H9 (cell line): ENCODE measurements at regions not wholly inside any gene's neighbourhood (a gene's known extent, or its start where the extent isn't known, plus 50 kb on each side); places are given as distances from the start of the nearest gene placed in this dataset.
A peak's percentile ranks its signal among the peaks of the same experiment; 100 is the strongest.

ENCODE experiments used
- DNase-seq: peaks from one replicate; pipeline ENCODE4 v3.0.0-alpha.2; 2017
- H2AFZ ChIP-seq: one replicate; pipeline ENCODE4 v1.6.1; 2013; ENCODE audit warnings: mild to moderate bottlenecking, low read length, control low read depth, moderate library complexity
- H2AK5ac ChIP-seq: 2 replicates; pipeline ENCODE4 v1.6.1; 2013; ENCODE audit warnings: low read length, control low read depth, mixed read lengths; ENCODE audit not compliant: insufficient read length
- H2BK120ac ChIP-seq: one replicate; pipeline ENCODE4 v1.6.1; 2013; ENCODE audit warnings: low read depth, mild to moderate bottlenecking, low read length, control low read depth, inconsistent platforms; ENCODE audit not compliant: poor library complexity, severe bottlenecking
- H2BK12ac ChIP-seq: 2 replicates; pipeline ENCODE4 v1.6.1; 2013; ENCODE audit warnings: low read length, control low read depth, mixed read lengths, low read depth; ENCODE audit not compliant: insufficient read length
- H2BK15ac ChIP-seq: 2 replicates; pipeline ENCODE4 v1.6.1; 2013; ENCODE audit warnings: low read depth, low read length, control low read depth
- H2BK20ac ChIP-seq: one replicate; pipeline ENCODE4 v1.6.1; 2013; ENCODE audit warnings: low read depth, mild to moderate bottlenecking, low read length, control low read depth, inconsistent platforms; ENCODE audit not compliant: poor library complexity, severe bottlenecking
- H2BK5ac ChIP-seq: 2 replicates; pipeline ENCODE4 v1.6.1; 2013; ENCODE audit warnings: low read length, control low read depth, mixed read lengths; ENCODE audit not compliant: insufficient read length
- H3K14ac ChIP-seq: 2 replicates; pipeline ENCODE4 v1.6.1; 2013; ENCODE audit warnings: low read length, control low read depth; ENCODE audit not compliant: insufficient read depth
- H3K18ac ChIP-seq: 2 replicates; pipeline ENCODE4 v1.6.1; 2013; ENCODE audit warnings: low read depth, mild to moderate bottlenecking, mixed read lengths, low read length, control low read depth; ENCODE audit not compliant: insufficient read length
- H3K23ac ChIP-seq: 2 replicates; pipeline ENCODE4 v1.6.1; 2013; ENCODE audit warnings: low read length, control low read depth, mixed read lengths, low read depth; ENCODE audit not compliant: insufficient read length
- H3K23me2 ChIP-seq: 2 replicates; pipeline ENCODE4 v1.6.1; 2013; ENCODE audit warnings: low read depth, mild to moderate bottlenecking, mixed read lengths, low read length, control low read depth; ENCODE audit not compliant: insufficient read length, poor library complexity, severe bottlenecking
- H3K27ac ChIP-seq: 2 replicates; pipeline ENCODE4 v1.5.1; 2013; ENCODE audit warnings: low read length, control low read depth, mixed read lengths, low read depth; ENCODE audit not compliant: insufficient read length
- H3K27me3 ChIP-seq: 2 replicates; pipeline ENCODE4 v1.6.1; 2013; ENCODE audit warnings: low read length, control low read depth, inconsistent platforms; ENCODE audit not compliant: insufficient read depth
- H3K4ac ChIP-seq: 2 replicates; pipeline ENCODE4 v1.6.1; 2013; ENCODE audit warnings: low read depth, mild to moderate bottlenecking, control low read depth, inconsistent platforms, low read length, moderate library complexity
- H3K4me1 ChIP-seq: 2 replicates; pipeline ENCODE4 v1.6.1; 2013; ENCODE audit warnings: low read length, control low read depth, inconsistent platforms; ENCODE audit not compliant: insufficient read depth
- H3K4me2 ChIP-seq: 2 replicates; pipeline ENCODE4 v1.6.1; 2013; ENCODE audit warnings: low read length, control low read depth, mixed read lengths; ENCODE audit not compliant: insufficient read length, insufficient read depth
- H3K56ac ChIP-seq: 2 replicates; pipeline ENCODE4 v1.6.1; 2013; ENCODE audit warnings: low read depth, mild to moderate bottlenecking, mixed read lengths, low read length, control low read depth; ENCODE audit not compliant: insufficient read length
- H3K79me1 ChIP-seq: 2 replicates; pipeline ENCODE4 v1.6.1; 2013; ENCODE audit warnings: low read depth, mild to moderate bottlenecking, moderate library complexity, low read length, control low read depth, inconsistent platforms; ENCODE audit not compliant: insufficient read depth, poor library complexity, severe bottlenecking
- H3K79me2 ChIP-seq: 2 replicates; pipeline ENCODE4 v1.6.1; 2013; ENCODE audit warnings: low read length, control low read depth, inconsistent platforms; ENCODE audit not compliant: insufficient read depth
- H3K9ac ChIP-seq: 2 replicates; pipeline ENCODE4 v1.6.1; 2013; ENCODE audit warnings: low read length, control low read depth, mixed read lengths; ENCODE audit not compliant: insufficient read length; ENCODE audit errors: extremely low read depth
- H3K9me3 ChIP-seq: one replicate; pipeline ENCODE4 v1.6.1; 2013; ENCODE audit warnings: low read depth, low read length, inconsistent platforms; ENCODE audit not compliant: control insufficient read depth
- H3T11ph ChIP-seq: one replicate; pipeline ENCODE4 v1.6.1; 2013; ENCODE audit warnings: mild to moderate bottlenecking, low read length, control low read depth, inconsistent platforms
- H4K20me1 ChIP-seq: one replicate; pipeline ENCODE4 v1.6.1; 2013; ENCODE audit not compliant: control insufficient read depth, insufficient read length, insufficient read depth
- H4K5ac ChIP-seq: 2 replicates; pipeline ENCODE4 v1.6.1; 2013; ENCODE audit warnings: low read depth, mild to moderate bottlenecking, mixed read lengths, low read length, control low read depth; ENCODE audit not compliant: insufficient read length
- H4K8ac ChIP-seq: replicated peaks from 2 replicates; pipeline ENCODE4 v1.6.1; 2013; ENCODE audit warnings: low read length, control low read depth, mixed read lengths, low read depth; ENCODE audit not compliant: insufficient read length
- H4K91ac ChIP-seq: 2 replicates; pipeline ENCODE4 v1.6.1; 2013; ENCODE audit warnings: low read depth, mild to moderate bottlenecking, moderate library complexity, mixed read lengths, low read length, control low read depth; ENCODE audit not compliant: insufficient read length
- H3K27ac Mint-ChIP-seq, 3 experiments: 2 replicates in 2 of 3; 3 replicates in 1 of 3; pipeline ENCODE4 v1.8.0; 2020 to 2021; ENCODE audit warnings: mixed read lengths in 3 of 3, mild to moderate bottlenecking in 1 of 3, moderate library complexity in 1 of 3
- H3K27me3 Mint-ChIP-seq: 2 replicates; pipeline ENCODE4 v1.8.0; 2021; ENCODE audit warnings: low read depth, mild to moderate bottlenecking, moderate library complexity, mixed read lengths
- H3K36me3 Mint-ChIP-seq, 3 experiments: 2 replicates in 2 of 3; 3 replicates in 1 of 3; pipeline ENCODE4 v1.8.0; 2020 to 2021; ENCODE audit warnings: low read depth in 3 of 3, mixed read lengths in 3 of 3; ENCODE audit not compliant: insufficient read depth in 1 of 3
- H3K4me1 Mint-ChIP-seq, 2 experiments: 2 replicates each; pipeline ENCODE4 v1.8.0; 2020; ENCODE audit warnings: mixed read lengths in 2 of 2
- H3K4me3 Mint-ChIP-seq, 2 experiments: 2 replicates in 1 of 2; 3 replicates in 1 of 2; pipeline ENCODE4 v1.8.0; 2020 to 2021; ENCODE audit warnings: mild to moderate bottlenecking in 2 of 2, mixed read lengths in 2 of 2, moderate library complexity in 1 of 2
- H3K9me3 Mint-ChIP-seq, 2 experiments: 2 replicates in 1 of 2; 3 replicates in 1 of 2; pipeline ENCODE4 v1.8.0; 2020; ENCODE audit warnings: mild to moderate bottlenecking in 2 of 2, mixed read lengths in 2 of 2, moderate library complexity in 1 of 2
- CTCF ChIP-seq: fragments of 200-600 bp; sonication (generic); conservative IDR thresholded peaks from 3 replicates; pipeline ENCODE4 v1.8.0; 2021; ENCODE audit warnings: antibody characterized with exemption, mild to moderate bottlenecking
- WGBS: extraction: QIAGEN DNeasy Blood & Tissue Kit; methylation state at CpG from one replicate; pipeline ENCODE4 v1.1.7; 2013; ENCODE audit warnings: missing lambda C conversion rate, low lambda C conversion rate, mixed read lengths; ENCODE audit not compliant: insufficient read length; ENCODE audit errors: extremely low coverage; 5-methylcytosine and 5-hydroxymethylcytosine counted together

GRCh38 chr2:71747559-71747958 is 294.2 kb downstream of the DYSF start:
- Histone ChIP-seq H3K56ac (no peak overlapping the region), H3K79me1 (no peaks in the 10 kb centered on the region), H4K5ac (peak overlapping the region; percentile 28), H3K18ac (no peak overlapping the region), H4K20me1 (no peaks in the 10 kb centered on the region), H3K79me2 (no peaks in the 10 kb centered on the region), H3K9ac (no peak overlapping the region), H3K27me3 (no peaks in the 10 kb centered on the region), H2AFZ (no peak overlapping the region), H3T11ph (no peak overlapping the region), H3K4me2 (no peak overlapping the region), H2BK20ac (no peak overlapping the region), H3K23me2 (no peaks in the 10 kb centered on the region), H3K14ac (0 out of 2 replicates have a peak overlapping the region, but pooled peaks have one; percentile 29), H2BK120ac (no peak overlapping the region), H2BK15ac (no peak overlapping the region), H3K27ac (no peak overlapping the region), H3K23ac (no peak overlapping the region), H3K9me3 (no peaks in the 10 kb centered on the region), H3K4me1 (peaks cover 4% of the 10 kb centered on the region; the same call in 1 of the 2 replicates), H2BK12ac (no peak overlapping the region), H2BK5ac (no peak overlapping the region), H3K4ac (no peak overlapping the region), H4K8ac (no peak overlapping the region), H4K91ac (no peak overlapping the region), H2AK5ac (no peak overlapping the region)
- DNase-seq: no peak
- WGBS: no CpG with 5 or more reads among the region's 4 CpGs
- Mint-ChIP-seq H3K4me3 (no peak overlapping the region), H3K36me3 (no peaks in the 10 kb centered on the region; a peak in 4 of 7 replicates), H3K27me3 (no peaks in the 10 kb centered on the region; the same call in none of the 2 replicates), H3K27ac (peak overlapping the region in 1 of 3 experiments; percentile 49; a peak in 2 of 7 replicates), H3K9me3 (peaks cover 4 to 5% of the 10 kb centered on the region in 2 experiments; a peak in 3 of 5 replicates), H3K4me1 (peaks cover 8 to 13% of the 10 kb centered on the region in 2 experiments; a peak in 3 of 4 replicates)
- TF ChIP-seq CTCF: no peak
